ENCODE measurements at regions not wholly inside any gene's neighbourhood (a gene's known extent, or its start where the extent isn't known, plus 50 kb on each side); places are given as distances from the start of the nearest gene placed in this dataset.

GRCh38 chr21:16241479-16241963, 511.7 kb downstream of the USP25 start:
- peak; percentile 76 for DNase-seq

- no peak for DNase-seq
Measured at GRCh38 chr21:16243396-16243795, 513.6 kb downstream of the USP25 start.

- no peak for DNase-seq
Measured at GRCh38 chr21:16248705-16249104, 518.9 kb downstream of the USP25 start.

- DNase-seq, result no peak
Measured at GRCh38 chr21:16250273-16250672, 520.5 kb downstream of the USP25 start.

- DNase-seq, result no peak
Measured at GRCh38 chr21:16258844-16259611, 529.2 kb downstream of the USP25 start.

- DNase-seq, result no peak
Measured at GRCh38 chr21:16262091-16262490, 532.3 kb downstream of the USP25 start.

GRCh38 chr21:16264319-16264718, 534.5 kb downstream of the USP25 start:
- DNase-seq, result peak; percentile 69

- no peak for DNase-seq
Measured at GRCh38 chr21:16269476-16269875, 539.7 kb downstream of the USP25 start.

GRCh38 chr21:16279731-16280581, 550.2 kb downstream of the USP25 start:
- no peak for DNase-seq

GRCh38 chr21:16280686-16281091, 550.9 kb downstream of the USP25 start:
- DNase-seq, result no peak

GRCh38 chr21:16283516-16283915, 553.7 kb downstream of the USP25 start:
- no peak for DNase-seq

- no peak for DNase-seq
Measured at GRCh38 chr21:16285605-16286126, 555.9 kb downstream of the USP25 start.

GRCh38 chr21:16287046-16287445, 557.3 kb downstream of the USP25 start:
- no peak for DNase-seq

GRCh38 chr21:16291296-16291695, 561.5 kb downstream of the USP25 start:
- DNase-seq, result no peak

GRCh38 chr21:16294128-16294527, 564.3 kb downstream of the USP25 start:
- DNase-seq, result peak; percentile 66

GRCh38 chr21:16302851-16303282, 573.1 kb downstream of the USP25 start:
- peak; percentile 93 for DNase-seq

GRCh38 chr21:16304174-16305095, 574.7 kb downstream of the USP25 start:
- DNase-seq, result no peak

- DNase-seq, result no peak
Measured at GRCh38 chr21:16305686-16306085, 575.9 kb downstream of the USP25 start.

GRCh38 chr21:16307256-16307655, 577.5 kb downstream of the USP25 start:
- DNase-seq, result peak; percentile 11

GRCh38 chr21:16308269-16308668, 578.5 kb downstream of the USP25 start:
- peak; percentile 50 for DNase-seq

GRCh38 chr21:16309250-16309971, 579.6 kb downstream of the USP25 start:
- no peak for DNase-seq

- DNase-seq, result no peak
Measured at GRCh38 chr21:16310176-16310575, 580.4 kb downstream of the USP25 start.
